SW 1271 (cell line): ENCODE measurements at regions not wholly inside any gene's neighbourhood (a gene's known extent, or its start where the extent isn't known, plus 50 kb on each side); places are given as distances from the start of the nearest gene placed in this dataset.
"Not testable (repeated sequence)": the region's sequence is repeated elsewhere in the genome, so short reads cannot be mapped to it uniquely, and the experiment has no call there.

Source experiments
- DNase-seq, 2 experiments: peaks; one replicate each; lab custom pipeline; 2025; lab: John Stamatoyannopoulos, UW

DNA sequence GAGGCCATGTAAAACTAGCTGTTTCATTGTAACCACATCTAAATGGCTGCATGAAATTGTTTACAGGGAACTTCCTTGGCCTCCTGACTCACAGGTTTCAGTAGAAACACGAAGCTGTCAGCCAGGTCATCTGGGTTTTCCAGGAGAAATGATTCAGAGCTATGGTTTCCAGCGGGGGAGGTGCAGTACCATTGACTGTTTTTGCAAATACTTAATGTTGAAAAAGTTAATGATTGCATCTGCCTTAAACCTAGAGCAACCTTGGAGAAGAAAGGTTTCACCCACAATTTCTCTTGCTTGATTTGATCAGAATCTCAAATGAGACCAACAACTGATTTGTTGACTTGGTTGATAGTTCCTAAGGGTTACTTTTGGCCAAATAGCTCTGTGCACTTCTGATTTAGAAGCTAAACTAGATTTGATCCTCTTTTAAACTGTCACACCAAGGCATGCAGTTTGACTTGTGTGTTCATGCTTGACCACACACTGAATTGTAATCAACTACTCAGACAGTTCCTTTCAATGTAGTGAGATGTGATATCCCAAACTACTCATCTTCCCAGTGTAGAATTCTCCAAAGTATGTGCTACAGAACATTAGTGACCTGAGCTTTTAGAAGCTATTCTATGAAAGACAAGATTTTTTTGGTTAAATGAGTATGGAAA lies 193.5 kb upstream of the CHST9 start:
- peak in 1 of 2 experiments; percentile 4 for DNase-seq

DNA sequence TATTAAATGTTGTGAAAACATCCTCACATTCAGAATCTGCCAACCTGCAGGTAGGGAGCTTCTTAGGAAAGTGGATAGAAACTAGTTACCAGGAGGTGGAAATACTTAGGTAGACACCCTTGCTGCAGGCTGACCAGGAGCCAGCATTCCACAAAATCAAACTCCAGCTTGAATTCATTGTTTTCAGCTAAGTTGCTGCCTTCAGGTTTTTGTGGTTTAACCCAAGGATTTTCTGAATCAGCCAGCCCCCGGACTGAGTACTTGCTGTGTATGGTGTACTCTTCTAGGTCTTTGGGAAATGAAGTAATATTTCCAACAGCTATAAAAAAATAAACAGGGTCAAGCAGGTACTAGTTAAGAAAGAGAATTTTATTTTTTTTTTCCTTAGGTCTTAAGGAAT lies 192.1 kb upstream of the CHST9 start:
- DNase-seq = no peak

GRCh38 chr18:27372386-27372785 lies 187.3 kb upstream of the CHST9 start:
- no peak for DNase-seq

GRCh38 chr18:27366665-27367064 lies 181.6 kb upstream of the CHST9 start:
- DNase-seq = no peak

DNA sequence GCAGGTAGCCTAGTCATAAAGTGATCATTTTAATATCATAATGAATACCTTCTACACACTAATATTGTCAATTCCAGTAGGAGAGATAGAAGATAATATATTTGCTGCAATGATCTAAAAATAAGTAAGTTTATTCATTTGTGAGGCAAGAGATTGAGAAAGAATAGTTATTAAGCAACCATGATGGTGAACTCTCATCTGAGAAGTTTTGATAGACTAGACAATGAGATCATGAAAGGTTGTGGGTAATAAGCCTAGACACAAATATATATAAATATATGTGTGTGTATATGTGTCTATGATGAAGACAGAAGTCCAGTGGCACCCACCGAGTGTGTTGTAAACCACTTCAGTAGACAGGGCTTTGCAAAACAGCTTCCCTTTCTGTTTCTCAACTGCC lies 181.0 kb upstream of the CHST9 start:
- no peak for DNase-seq

GRCh38 chr18:27363872-27364271 lies 178.8 kb upstream of the CHST9 start:
- DNase-seq = peak in 1 of 2 experiments; percentile 19

- DNase-seq = no peak
These were observed 176.4 kb upstream of the CHST9 start for GRCh38 chr18:27361477-27361876.

DNA sequence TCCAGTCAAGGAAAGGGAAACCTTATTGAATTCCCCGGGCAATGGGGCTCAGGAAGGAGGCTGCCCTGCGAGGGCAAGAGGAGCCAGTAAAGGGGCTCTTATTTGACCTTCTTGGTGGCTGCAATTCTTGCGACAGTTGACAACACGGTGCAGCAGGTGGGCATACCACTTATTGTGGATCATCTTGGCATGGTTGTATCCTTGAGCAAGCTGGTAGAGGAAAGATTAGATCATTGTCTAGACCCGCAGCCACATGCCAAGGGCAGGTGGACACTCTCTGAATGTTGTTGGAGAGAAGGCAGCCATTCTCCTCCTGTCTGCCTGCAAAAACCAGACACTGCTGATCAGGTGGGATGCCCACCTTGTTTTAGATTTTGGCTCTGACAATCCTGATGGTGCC lies 170.2 kb upstream of the CHST9 start:
- no peak for DNase-seq

DNA sequence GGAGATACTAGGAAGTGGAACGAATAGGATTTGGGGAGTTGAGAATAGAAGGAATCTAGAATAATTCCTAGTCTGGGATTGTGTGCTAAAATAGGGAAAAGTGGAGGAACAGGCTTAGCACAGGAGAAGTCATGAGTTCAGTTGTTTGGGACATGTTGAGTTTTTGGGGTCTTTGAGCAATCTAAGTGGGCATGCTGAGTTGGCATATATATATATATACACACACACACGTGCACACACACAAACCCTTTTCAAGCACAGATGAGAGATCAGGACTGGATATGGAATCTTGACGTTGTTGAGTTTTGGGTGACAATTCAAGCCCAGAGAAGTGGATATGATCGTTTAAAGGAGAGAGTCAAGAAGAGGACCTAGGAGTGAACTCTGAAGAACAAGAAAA lies 168.2 kb upstream of the CHST9 start:
- no peak for DNase-seq

DNA sequence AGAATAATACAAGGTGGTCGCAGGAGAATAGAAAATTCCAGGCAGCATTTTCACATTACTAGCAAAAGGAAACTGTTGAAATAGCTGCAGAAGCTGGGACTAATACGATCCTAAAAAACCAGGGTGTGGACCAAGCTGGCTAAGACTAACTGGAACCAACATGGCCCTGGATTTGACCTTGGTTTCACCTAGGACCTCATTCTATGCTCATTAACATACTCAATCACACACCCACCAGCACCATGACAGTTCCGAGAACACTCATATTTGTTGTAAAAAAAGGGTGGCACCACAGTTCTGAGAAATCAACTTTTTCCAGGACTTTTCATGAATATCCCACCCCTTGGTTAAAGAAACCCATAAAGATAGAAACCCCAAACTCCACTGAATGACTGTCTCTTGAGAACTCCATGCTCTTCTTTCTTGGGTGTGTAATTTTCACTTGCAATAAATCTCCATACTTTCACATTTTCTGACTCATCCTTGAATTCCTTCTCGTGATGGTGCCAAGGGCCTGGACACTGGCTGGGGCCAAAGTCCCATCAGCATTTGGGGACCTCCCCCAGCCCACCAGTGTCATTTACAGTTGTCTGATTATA lies 164.3 kb upstream of the CHST9 start:
- DNase-seq = no peak

- DNase-seq = no peak
These were observed 146.5 kb upstream of the CHST9 start for GRCh38 chr18:27331606-27332005.

DNA sequence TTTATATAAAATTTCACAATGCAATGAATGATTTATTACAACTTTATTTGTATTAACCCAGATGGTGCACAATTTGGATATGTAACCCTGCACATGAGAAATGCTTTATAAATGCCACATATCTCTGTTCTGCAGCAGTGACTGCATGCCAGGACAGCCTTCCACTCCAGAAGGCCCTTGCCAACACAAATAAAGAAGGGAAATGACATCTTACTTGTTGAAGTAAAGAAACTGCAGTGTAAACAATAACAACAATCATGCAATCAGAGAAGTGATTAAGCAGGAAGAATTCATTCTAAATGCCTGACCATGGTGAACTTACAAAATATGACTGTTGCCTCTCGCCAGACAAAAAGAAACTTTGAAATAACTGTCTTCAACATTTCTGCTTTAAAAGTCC lies 129.9 kb upstream of the CHST9 start:
- DNase-seq = no peak

DNA sequence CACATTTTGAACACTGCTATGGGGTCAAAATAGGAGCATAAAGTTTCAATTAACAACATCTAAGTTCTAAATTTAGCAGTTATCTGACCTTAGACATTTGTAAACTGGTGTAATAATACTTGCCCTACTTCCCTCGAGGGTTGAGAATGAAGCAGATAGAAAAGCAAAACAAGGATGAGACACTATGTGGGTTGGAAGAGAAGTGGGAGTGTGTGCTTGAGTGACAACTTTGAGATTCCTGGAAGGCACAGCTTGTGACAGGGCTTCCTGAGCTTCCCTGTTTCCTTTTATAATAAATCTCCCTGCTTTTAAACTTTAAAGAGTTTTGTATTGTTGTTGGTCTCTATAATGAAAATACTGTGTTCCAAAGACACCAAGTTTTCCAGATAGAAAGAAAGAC lies 128.6 kb upstream of the CHST9 start:
- no peak for DNase-seq

- no peak for DNase-seq
These were observed 127.7 kb upstream of the CHST9 start for GRCh38 chr18:27312853-27313252.

DNA sequence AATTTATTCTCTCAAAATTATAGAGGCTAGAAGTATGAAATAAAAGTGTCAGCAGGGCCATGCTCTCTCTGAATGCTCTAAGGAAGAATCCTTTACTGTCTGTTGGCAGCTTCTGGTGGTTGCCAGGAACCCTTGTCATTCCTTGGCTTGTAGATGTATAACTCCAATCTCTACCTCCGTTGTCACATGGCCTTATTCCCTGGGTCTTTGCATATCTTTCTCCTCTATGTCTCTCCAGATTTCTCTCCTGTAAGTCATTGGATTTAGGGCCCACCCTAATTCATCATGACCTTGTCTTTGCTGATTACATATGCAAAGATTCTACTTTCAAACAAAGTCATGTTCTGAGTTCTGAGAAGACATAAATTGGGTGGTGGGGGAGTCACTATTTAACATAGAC lies 127.0 kb upstream of the CHST9 start:
- no peak for DNase-seq

DNA sequence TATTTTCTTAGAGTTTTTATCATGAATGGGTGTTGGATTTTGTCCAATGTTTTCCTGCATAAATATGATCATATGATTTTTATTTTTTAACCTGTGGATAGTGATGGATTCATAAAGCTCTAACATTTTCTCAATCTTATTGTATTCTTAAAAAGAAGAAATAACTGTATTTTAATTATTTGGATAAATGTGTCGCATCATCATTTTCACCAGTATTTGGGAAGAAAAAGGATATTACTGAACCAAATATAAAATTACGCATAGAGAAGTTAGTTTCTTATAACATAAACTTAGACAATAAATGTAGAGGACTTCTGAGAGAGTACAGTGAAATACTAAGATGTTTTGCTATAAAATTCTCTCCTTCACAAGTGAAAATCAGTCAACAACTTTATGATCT lies 126.0 kb upstream of the CHST9 start:
- no peak for DNase-seq

- no peak for DNase-seq
These were observed 116.7 kb upstream of the CHST9 start for GRCh38 chr18:27301615-27302378.

DNA sequence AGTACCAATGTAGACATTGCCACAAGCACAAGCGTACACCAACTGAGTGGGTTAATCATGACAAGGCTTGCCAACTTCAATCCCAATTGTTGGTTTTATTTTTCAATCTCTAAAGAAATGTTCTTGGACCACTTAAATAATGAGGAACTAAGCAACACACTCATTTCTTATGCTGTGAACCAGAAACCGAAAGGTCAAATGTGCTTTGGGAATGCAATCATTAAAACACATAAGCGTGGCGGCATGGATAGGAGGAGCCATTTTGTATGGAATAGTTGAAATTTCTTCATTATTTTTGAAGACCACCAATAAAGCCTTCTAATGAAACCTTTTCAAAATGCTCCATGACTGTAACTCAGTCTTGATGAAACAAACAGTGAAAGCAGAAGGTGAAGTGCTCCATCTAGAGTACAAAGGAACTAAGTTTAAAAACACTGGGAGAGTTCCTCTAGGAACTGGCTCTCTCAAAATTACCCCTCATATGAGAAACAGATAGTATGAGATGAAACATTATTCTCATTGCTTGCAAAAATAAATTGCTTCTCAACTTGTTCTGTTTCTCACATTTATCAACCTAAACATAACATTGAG lies 113.2 kb upstream of the CHST9 start:
- peak in 1 of 2 experiments; percentile 26 for DNase-seq

- DNase-seq = not testable (repeated sequence)
These were observed 101.0 kb upstream of the CHST9 start for GRCh38 chr18:27285973-27286562.

DNA sequence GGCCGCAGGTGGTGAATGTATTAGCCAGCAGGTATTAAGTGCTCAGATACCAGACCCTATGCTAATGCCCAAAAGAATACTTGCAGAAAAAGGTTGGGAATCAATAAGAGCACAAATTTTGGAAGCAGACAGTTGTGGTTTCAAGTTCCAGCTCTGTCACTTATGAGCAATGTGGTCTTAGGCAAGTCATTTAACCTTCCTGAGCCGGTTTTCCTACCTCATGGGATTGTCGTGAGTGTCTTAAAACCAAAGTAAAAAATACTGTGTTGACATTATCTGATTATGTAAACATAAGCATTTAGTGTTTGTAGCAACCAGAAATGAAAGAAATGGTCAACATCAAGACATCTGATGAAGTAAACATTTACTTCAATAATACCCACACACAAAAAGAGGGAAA lies 93.0 kb upstream of the CHST9 start:
- no peak for DNase-seq

- DNase-seq = no peak
These were observed 92.4 kb upstream of the CHST9 start for GRCh38 chr18:27277554-27277953.

DNA sequence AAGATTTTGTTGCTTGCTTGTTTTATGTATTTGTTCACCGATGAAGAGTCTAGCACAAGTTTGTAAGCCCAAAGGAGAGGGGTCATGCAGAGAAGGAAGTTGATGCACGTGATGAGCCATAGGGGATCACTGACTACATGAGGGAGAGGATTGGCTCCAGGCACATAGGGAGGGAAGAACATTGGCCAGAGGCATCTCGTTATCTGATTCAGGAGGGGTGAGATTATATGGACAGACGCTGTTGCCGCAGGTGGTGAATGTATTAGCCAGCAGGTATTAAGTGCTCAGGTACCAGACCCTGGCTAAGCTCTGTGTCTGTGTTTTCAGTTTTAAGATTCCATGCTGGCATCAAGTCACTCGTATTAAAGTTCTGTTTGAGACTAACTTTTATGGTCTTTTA lies 91.8 kb upstream of the CHST9 start:
- no peak for DNase-seq

DNA sequence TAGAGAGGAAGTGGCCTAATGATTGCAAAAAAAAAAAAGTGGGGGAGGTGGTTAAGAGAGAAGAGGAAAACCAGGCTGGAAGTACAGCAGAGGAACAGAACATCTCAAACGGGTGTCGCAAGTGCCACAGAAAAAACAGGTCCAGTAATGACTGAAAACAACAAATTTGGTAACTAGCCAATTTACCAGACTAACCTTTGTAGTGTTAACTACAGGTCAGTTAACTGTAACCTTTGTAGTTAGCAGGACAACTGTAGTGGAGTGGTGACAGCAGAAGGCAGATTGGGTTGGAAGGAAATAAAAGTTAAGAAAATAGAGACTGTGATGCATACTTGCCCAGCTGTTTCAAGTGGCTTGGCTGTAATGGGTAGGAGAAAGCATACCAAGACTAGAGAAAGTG lies 91.4 kb upstream of the CHST9 start:
- DNase-seq = no peak
